ENCODE measurements at regions not wholly inside any gene's neighbourhood (a gene's known extent, or its start where the extent isn't known, plus 50 kb on each side); places are given as distances from the start of the nearest gene placed in this dataset.

GRCh38 chr6:113375950-113376846, 480.9 kb upstream of the MARCKS start:
- DNase-seq (ENCODE audit: low spot score): no peak

GRCh38 chr6:113376847-113377165, 480.3 kb upstream of the MARCKS start:
- no peak for DNase-seq (ENCODE audit: low spot score)

- no peak for DNase-seq (ENCODE audit: low spot score)
Observed at GRCh38 chr6:113377362-113377942, 479.7 kb upstream of the MARCKS start.

GRCh38 chr6:113380591-113380990, 476.6 kb upstream of the MARCKS start:
- DNase-seq (ENCODE audit: low spot score): no peak

GRCh38 chr6:113381232-113381631, 475.9 kb upstream of the MARCKS start:
- no peak for DNase-seq (ENCODE audit: low spot score)

- no peak for DNase-seq (ENCODE audit: low spot score)
Observed at GRCh38 chr6:113381959-113382358, 475.2 kb upstream of the MARCKS start.

GRCh38 chr6:113383701-113384100, 473.4 kb upstream of the MARCKS start:
- no peak for DNase-seq (ENCODE audit: low spot score)

- DNase-seq (ENCODE audit: low spot score): no peak
Observed at GRCh38 chr6:113385020-113385431, 472.1 kb upstream of the MARCKS start.

GRCh38 chr6:113388996-113389395, 468.1 kb upstream of the MARCKS start:
- DNase-seq (ENCODE audit: low spot score): no peak

GRCh38 chr6:113392551-113393055, 464.5 kb upstream of the MARCKS start:
- DNase-seq (ENCODE audit: low spot score): no peak

- no peak for DNase-seq (ENCODE audit: low spot score)
Observed at GRCh38 chr6:113394216-113394615, 462.9 kb upstream of the MARCKS start.

- DNase-seq (ENCODE audit: low spot score): no peak
Observed at GRCh38 chr6:113394729-113395128, 462.4 kb upstream of the MARCKS start.

GRCh38 chr6:113396730-113397129, 460.4 kb upstream of the MARCKS start:
- no peak for DNase-seq (ENCODE audit: low spot score)

GRCh38 chr6:113397236-113397635, 459.9 kb upstream of the MARCKS start:
- no peak for DNase-seq (ENCODE audit: low spot score)

GRCh38 chr6:113401231-113401630, 455.9 kb upstream of the MARCKS start:
- no peak for DNase-seq (ENCODE audit: low spot score)

- DNase-seq (ENCODE audit: low spot score): no peak
Observed at GRCh38 chr6:113402544-113402943, 454.6 kb upstream of the MARCKS start.

- DNase-seq (ENCODE audit: low spot score): no peak
Observed at GRCh38 chr6:113403966-113404595, 453.1 kb upstream of the MARCKS start.

- DNase-seq (ENCODE audit: low spot score): no peak
Observed at GRCh38 chr6:113405326-113406047, 451.7 kb upstream of the MARCKS start.

- no peak for DNase-seq (ENCODE audit: low spot score)
Observed at GRCh38 chr6:113406048-113406695, 451.0 kb upstream of the MARCKS start.

GRCh38 chr6:113411011-113411410, 446.1 kb upstream of the MARCKS start:
- DNase-seq (ENCODE audit: low spot score): no peak

GRCh38 chr6:113412589-113413357, 444.4 kb upstream of the MARCKS start:
- no peak for DNase-seq (ENCODE audit: low spot score)
